ENCODE measurements at regions not wholly inside any gene's neighbourhood (a gene's known extent, or its start where the extent isn't known, plus 50 kb on each side); places are given as distances from the start of the nearest gene placed in this dataset.

GRCh38 chr2:240349133-240350005, 86.1 kb upstream of the GPC1 start:
- DNase-seq = peak in 1 of 3 donors; percentile 22
- no peak for TF ChIP-seq POLR2A (IDR thresholded peaks at IDR 0.05)
- no peak for TF ChIP-seq CTCF (IDR thresholded peaks at IDR 0.05)
- H3K4me1 ChIP-seq = no peaks in the 10 kb centered on the region
- H3K9me3 ChIP-seq = no peaks in the 10 kb centered on the region
- no peaks in the 10 kb centered on the region for H3K36me3 ChIP-seq
- H3K27ac ChIP-seq = no peak overlapping the region
- H3K4me3 ChIP-seq = no peak overlapping the region
- no peaks in the 10 kb centered on the region for H3K27me3 ChIP-seq

- H3K36me3 ChIP-seq = no peaks in the 10 kb centered on the region
- TF ChIP-seq CTCF (IDR thresholded peaks at IDR 0.05) = no peak
- TF ChIP-seq POLR2A (IDR thresholded peaks at IDR 0.05) = no peak
- no peak overlapping the region for H3K4me3 ChIP-seq
- DNase-seq = peak in 1 of 3 donors; percentile 29
- no peaks in the 10 kb centered on the region for H3K4me1 ChIP-seq
- H3K27me3 ChIP-seq = no peaks in the 10 kb centered on the region
- H3K27ac ChIP-seq = no peak overlapping the region
- no peaks in the 10 kb centered on the region for H3K9me3 ChIP-seq
Measured at GRCh38 chr2:240350006-240350355, 85.5 kb upstream of the GPC1 start.

- H3K36me3 ChIP-seq = no peaks in the 10 kb centered on the region
- H3K27me3 ChIP-seq = no peaks in the 10 kb centered on the region
- H3K27ac ChIP-seq = no peak overlapping the region
- no peaks in the 10 kb centered on the region for H3K4me1 ChIP-seq
- H3K4me3 ChIP-seq = no peak overlapping the region
- DNase-seq = peak in 1 of 3 donors; percentile 39
- no peak for TF ChIP-seq POLR2A (IDR thresholded peaks at IDR 0.05)
- no peak for TF ChIP-seq CTCF (IDR thresholded peaks at IDR 0.05)
- no peaks in the 10 kb centered on the region for H3K9me3 ChIP-seq
Measured at GRCh38 chr2:240350696-240351087, 84.8 kb upstream of the GPC1 start.

- no peaks in the 10 kb centered on the region for H3K4me1 ChIP-seq
- no peak for TF ChIP-seq POLR2A (IDR thresholded peaks at IDR 0.05)
- TF ChIP-seq CTCF (IDR thresholded peaks at IDR 0.05) = no peak
- no peaks in the 10 kb centered on the region for H3K36me3 ChIP-seq
- H3K9me3 ChIP-seq = no peaks in the 10 kb centered on the region
- H3K4me3 ChIP-seq = no peak overlapping the region
- no peak overlapping the region for H3K27ac ChIP-seq
- H3K27me3 ChIP-seq = no peaks in the 10 kb centered on the region
- peak in 1 of 3 donors; percentile 19 for DNase-seq
Measured at GRCh38 chr2:240351088-240351741, 84.2 kb upstream of the GPC1 start.

- TF ChIP-seq CTCF (IDR thresholded peaks at IDR 0.05) = no peak
- TF ChIP-seq POLR2A (IDR thresholded peaks at IDR 0.05) = no peak
- H3K4me3 ChIP-seq = no peak overlapping the region
- DNase-seq = peak in 1 of 3 donors; percentile 38
Measured at GRCh38 chr2:240351826-240352426, 83.5 kb upstream of the GPC1 start.

More at GRCh38 chr2:240351826-240352426, 83.5 kb upstream of the GPC1 start:
- no peaks in the 10 kb centered on the region for H3K36me3 ChIP-seq
- H3K27me3 ChIP-seq = no peaks in the 10 kb centered on the region
- H3K4me1 ChIP-seq = no peaks in the 10 kb centered on the region
- no peak overlapping the region for H3K27ac ChIP-seq
- H3K9me3 ChIP-seq = no peaks in the 10 kb centered on the region
